Activated CD4-positive, alpha-beta memory T cell treated with anti-CD3 and anti-CD28 coated beads, Interleukin-2, amount 10 ng/mL, durations not matched to agents 7 days and 5 days (primary cell): ENCODE measurements at regions not wholly inside any gene's neighbourhood (a gene's known extent, or its start where the extent isn't known, plus 50 kb on each side); places are given as distances from the start of the nearest gene placed in this dataset.

Experiments
- CTCF ChIA-PET: fragments of 350-600 bp; sonication (Branson Sonifier 250); formaldehyde crosslinking; loops from one replicate; lab custom pipeline; 2021; ENCODE audit warnings: antibody characterized with exemption, inconsistent platforms; lab: Charles Lee
- POLR2A ChIA-PET: fragments of 350-600 bp; sonication (Branson Sonifier 250); formaldehyde crosslinking; loops from one replicate; lab custom pipeline; 2021; ENCODE audit warnings: antibody characterized with exemption; lab: Charles Lee
- DNase-seq: peaks from one replicate; pipeline ENCODE4 v3.0.0-alpha.2; 2020
- H3K27ac Mint-ChIP-seq: one replicate; pipeline ENCODE4 v1.8.0; 2021; ENCODE audit warnings: mild to moderate bottlenecking, mixed read lengths
- H3K27me3 Mint-ChIP-seq: one replicate; pipeline ENCODE4 v1.8.0; 2021; ENCODE audit warnings: mixed read lengths
- H3K36me3 Mint-ChIP-seq: one replicate; pipeline ENCODE4 v1.8.0; 2021; ENCODE audit warnings: low read depth, mixed read lengths
- H3K4me1 Mint-ChIP-seq: one replicate; pipeline ENCODE4 v1.8.0; 2021; ENCODE audit warnings: mixed read lengths
- H3K4me3 Mint-ChIP-seq: one replicate; pipeline ENCODE4 v1.8.0; 2021; ENCODE audit warnings: mild to moderate bottlenecking, mixed read lengths
- H3K9me3 Mint-ChIP-seq: one replicate; pipeline ENCODE4 v1.8.0; 2021; ENCODE audit warnings: mixed read lengths

GRCh38 chr2:236871500-236872001 is 214.1 kb upstream of the COPS8 start:
- H3K27me3 Mint-ChIP-seq: peaks cover 2% of the 10 kb centered on the region
- CTCF ChIA-PET: no interaction called here
- peaks cover 3% of the 10 kb centered on the region for H3K9me3 Mint-ChIP-seq
- no peaks in the 10 kb centered on the region for H3K36me3 Mint-ChIP-seq
- no peak for DNase-seq
- H3K4me3 Mint-ChIP-seq: no peak overlapping the region
- no peak overlapping the region for H3K27ac Mint-ChIP-seq
- POLR2A ChIA-PET: no interaction called here
- peaks cover 7% of the 10 kb centered on the region for H3K4me1 Mint-ChIP-seq

- CTCF ChIA-PET: interaction anchor here (0.5 kb wide), 1 partner anchor 410 kb away, joined by 4 read pairs; no protein-coding TSS in a partner anchor
- POLR2A ChIA-PET: no interaction called here
- DNase-seq: no peak
- Mint-ChIP-seq H3K36me3 (no peaks in the 10 kb centered on the region), H3K4me1 (peaks cover 7% of the 10 kb centered on the region), H3K9me3 (peaks cover 3% of the 10 kb centered on the region), H3K27ac (no peak overlapping the region), H3K4me3 (no peak overlapping the region), H3K27me3 (peaks cover 3% of the 10 kb centered on the region)
Measured at GRCh38 chr2:236872015-236872414, 213.7 kb upstream of the COPS8 start.

- ChIA-PET CTCF (no interaction called here), POLR2A (no interaction called here)
- peaks cover 3% of the 10 kb centered on the region for H3K9me3 Mint-ChIP-seq
- no peak for DNase-seq
- H3K4me1 Mint-ChIP-seq: peaks cover 7% of the 10 kb centered on the region
- H3K27ac Mint-ChIP-seq: no peak overlapping the region
- H3K4me3 Mint-ChIP-seq: no peak overlapping the region
- H3K36me3 Mint-ChIP-seq: no peaks in the 10 kb centered on the region
- H3K27me3 Mint-ChIP-seq: peaks cover 4% of the 10 kb centered on the region
Measured at GRCh38 chr2:236872981-236873380, 212.7 kb upstream of the COPS8 start.

- H3K4me3 Mint-ChIP-seq: no peak overlapping the region
- H3K4me1 Mint-ChIP-seq: peaks cover 7% of the 10 kb centered on the region
- H3K9me3 Mint-ChIP-seq: peaks cover 1% of the 10 kb centered on the region
- POLR2A ChIA-PET: no interaction called here
- H3K36me3 Mint-ChIP-seq: no peaks in the 10 kb centered on the region
- no peak for DNase-seq
- H3K27ac Mint-ChIP-seq: no peak overlapping the region
- H3K27me3 Mint-ChIP-seq: peaks cover 4% of the 10 kb centered on the region
- CTCF ChIA-PET: no interaction called here
Measured at GRCh38 chr2:236873636-236874035, 212.1 kb upstream of the COPS8 start.

GRCh38 chr2:236874866-236875481 is 210.7 kb upstream of the COPS8 start:
- Mint-ChIP-seq H3K4me3 (no peak overlapping the region), H3K27me3 (peaks cover 4% of the 10 kb centered on the region), H3K4me1 (peaks cover 7% of the 10 kb centered on the region), H3K36me3 (no peaks in the 10 kb centered on the region), H3K9me3 (no peaks in the 10 kb centered on the region), H3K27ac (no peak overlapping the region)
- DNase-seq: no peak
- ChIA-PET CTCF (no interaction called here), POLR2A (no interaction called here)

- DNase-seq: no peak
- no peak overlapping the region for H3K27ac Mint-ChIP-seq
- H3K4me3 Mint-ChIP-seq: no peak overlapping the region
- no peaks in the 10 kb centered on the region for H3K36me3 Mint-ChIP-seq
- H3K9me3 Mint-ChIP-seq: no peaks in the 10 kb centered on the region
- ChIA-PET POLR2A (no interaction called here), CTCF (no interaction called here)
- peaks cover 7% of the 10 kb centered on the region for H3K4me1 Mint-ChIP-seq
- H3K27me3 Mint-ChIP-seq: peaks cover 5% of the 10 kb centered on the region
Measured at GRCh38 chr2:236875906-236876505, 209.7 kb upstream of the COPS8 start.

DNA sequence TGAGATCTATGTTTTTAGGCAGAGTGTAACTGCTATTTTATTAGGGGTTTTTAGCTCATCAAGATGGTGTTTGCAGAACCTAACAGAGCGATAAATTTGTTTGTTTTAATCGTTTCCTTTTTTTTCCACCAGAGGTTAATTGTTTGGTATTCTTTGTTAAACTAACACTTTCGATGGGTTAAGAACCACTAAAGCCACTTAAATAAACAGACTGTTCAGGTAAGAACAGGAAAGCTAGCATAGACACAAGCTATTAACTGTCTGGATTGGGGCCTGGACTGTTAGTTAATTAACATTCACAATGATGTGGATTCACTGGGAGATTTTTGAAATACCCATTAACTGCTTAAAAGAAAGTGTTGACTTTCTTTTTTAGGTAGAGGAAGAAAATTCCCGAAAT is 209.0 kb upstream of the COPS8 start:
- Mint-ChIP-seq H3K4me1 (peaks cover 3% of the 10 kb centered on the region), H3K9me3 (no peaks in the 10 kb centered on the region), H3K4me3 (no peak overlapping the region), H3K36me3 (no peaks in the 10 kb centered on the region), H3K27ac (no peak overlapping the region), H3K27me3 (peaks cover 7% of the 10 kb centered on the region)
- POLR2A ChIA-PET: no interaction called here
- no peak for DNase-seq
- CTCF ChIA-PET: no interaction called here

GRCh38 chr2:236877972-236878371 is 207.7 kb upstream of the COPS8 start:
- Mint-ChIP-seq H3K27me3 (peaks cover 5% of the 10 kb centered on the region), H3K36me3 (no peaks in the 10 kb centered on the region), H3K27ac (no peak overlapping the region), H3K4me3 (no peak overlapping the region), H3K4me1 (no peaks in the 10 kb centered on the region), H3K9me3 (no peaks in the 10 kb centered on the region)
- ChIA-PET CTCF (no interaction called here), POLR2A (no interaction called here)
- no peak for DNase-seq

- POLR2A ChIA-PET: no interaction called here
- peaks cover 5% of the 10 kb centered on the region for H3K27me3 Mint-ChIP-seq
Measured at GRCh38 chr2:236879416-236879963, 206.2 kb upstream of the COPS8 start.

DNA sequence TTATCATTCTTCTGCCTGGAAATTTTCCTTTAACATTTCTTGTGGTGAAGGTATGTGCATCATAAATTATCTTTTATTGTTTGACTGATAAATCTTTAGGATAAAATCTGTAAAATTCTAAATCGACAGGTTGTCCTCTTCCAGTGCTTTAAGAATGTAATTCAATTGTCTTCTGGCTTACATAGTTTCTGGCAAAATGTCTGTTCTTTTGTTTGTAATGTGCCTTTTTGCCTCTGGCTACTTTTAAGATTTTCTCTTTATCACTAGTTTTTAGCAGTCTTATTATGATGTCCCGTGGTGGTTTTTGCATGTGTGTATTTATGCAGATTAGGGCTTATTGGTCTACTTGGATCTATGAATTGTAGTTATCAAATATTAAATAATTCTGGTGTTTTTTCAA is 203.6 kb upstream of the COPS8 start:
- Mint-ChIP-seq H3K36me3 (no peaks in the 10 kb centered on the region), H3K27ac (no peak overlapping the region), H3K4me3 (no peak overlapping the region), H3K9me3 (no peaks in the 10 kb centered on the region), H3K4me1 (no peaks in the 10 kb centered on the region), H3K27me3 (peaks cover 6% of the 10 kb centered on the region)
- ChIA-PET POLR2A (no interaction called here), CTCF (interaction anchor here (0.7 kb wide), 1 partner anchor 69 kb away, joined by 3 read pairs; no protein-coding TSS in a partner anchor)
- DNase-seq: no peak

More at GRCh38 chr2:236879416-236879963, 206.2 kb upstream of the COPS8 start:
- Mint-ChIP-seq H3K36me3 (no peaks in the 10 kb centered on the region), H3K4me3 (no peak overlapping the region), H3K9me3 (no peaks in the 10 kb centered on the region), H3K4me1 (no peaks in the 10 kb centered on the region), H3K27ac (no peak overlapping the region)
- CTCF ChIA-PET: no interaction called here
- DNase-seq: no peak

DNA sequence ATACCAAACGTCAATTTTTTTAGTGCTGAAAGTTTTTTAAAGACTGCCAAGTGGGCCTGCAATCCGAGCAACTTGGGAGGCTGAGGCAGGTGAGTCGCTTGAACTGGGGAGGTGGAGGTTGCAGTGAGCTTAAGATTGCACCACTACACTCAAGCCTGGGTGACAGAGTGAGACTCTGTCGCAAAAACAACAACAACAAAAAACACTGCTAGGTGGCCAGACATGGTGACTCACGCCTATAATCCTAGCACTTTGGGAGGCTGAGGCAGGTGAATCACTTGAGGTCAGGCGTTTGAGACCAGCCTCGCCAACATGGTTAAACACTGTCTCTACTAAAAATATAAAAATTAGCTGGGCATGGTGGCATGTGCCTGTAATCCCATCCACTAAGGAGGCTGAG is 202.8 kb upstream of the COPS8 start:
- Mint-ChIP-seq H3K4me1 (no peaks in the 10 kb centered on the region), H3K9me3 (no peaks in the 10 kb centered on the region), H3K4me3 (no peak overlapping the region), H3K36me3 (no peaks in the 10 kb centered on the region), H3K27ac (no peak overlapping the region), H3K27me3 (peaks cover 5% of the 10 kb centered on the region)
- DNase-seq: no peak
- ChIA-PET CTCF (no interaction called here), POLR2A (no interaction called here)

- CTCF ChIA-PET: no interaction called here
- no peak overlapping the region for H3K27ac Mint-ChIP-seq
- no peaks in the 10 kb centered on the region for H3K36me3 Mint-ChIP-seq
- no peak overlapping the region for H3K4me3 Mint-ChIP-seq
- POLR2A ChIA-PET: no interaction called here
- no peaks in the 10 kb centered on the region for H3K9me3 Mint-ChIP-seq
- DNase-seq: no peak
- H3K27me3 Mint-ChIP-seq: peaks cover 5% of the 10 kb centered on the region
- H3K4me1 Mint-ChIP-seq: no peaks in the 10 kb centered on the region
Measured at GRCh38 chr2:236883819-236884218, 201.9 kb upstream of the COPS8 start.

DNA sequence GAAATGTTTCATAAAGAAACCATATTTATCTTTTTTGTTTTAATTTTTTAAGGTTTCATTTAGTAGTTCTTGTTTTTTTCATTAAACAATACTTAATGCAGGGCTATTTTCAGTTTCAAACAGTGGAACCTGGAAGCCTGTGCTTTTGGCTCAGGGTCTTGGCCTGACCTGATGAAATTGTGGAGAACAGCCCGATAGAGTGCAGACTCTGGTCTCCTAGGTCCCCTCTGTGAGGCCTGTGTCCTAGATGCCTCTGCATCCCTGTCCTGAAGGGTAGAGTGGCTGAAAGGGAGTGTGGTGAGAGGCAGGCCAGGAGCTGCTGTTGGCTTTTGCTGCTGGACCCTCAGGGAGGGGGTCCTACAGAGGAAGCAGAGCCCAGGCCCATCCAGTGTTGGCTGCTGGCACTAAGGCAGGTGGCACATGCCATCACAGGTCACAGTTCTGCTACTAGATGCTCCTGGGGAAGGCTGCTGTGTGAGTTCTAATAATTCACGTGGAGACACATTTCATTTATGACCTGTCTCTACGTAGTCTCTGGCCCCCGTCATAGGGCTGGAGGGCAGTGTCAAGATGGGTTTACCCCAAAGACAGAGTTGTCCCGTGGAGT is 201.0 kb upstream of the COPS8 start:
- Mint-ChIP-seq H3K9me3 (no peaks in the 10 kb centered on the region), H3K27ac (no peak overlapping the region), H3K27me3 (peaks cover 5% of the 10 kb centered on the region), H3K4me3 (no peak overlapping the region), H3K4me1 (no peaks in the 10 kb centered on the region), H3K36me3 (no peaks in the 10 kb centered on the region)
- DNase-seq: no peak
- ChIA-PET CTCF (no interaction called here), POLR2A (no interaction called here)
